HG02763 (cell line): ENCODE measurements at regions not wholly inside any gene's neighbourhood (a gene's known extent, or its start where the extent isn't known, plus 50 kb on each side); places are given as distances from the start of the nearest gene placed in this dataset.
"Not testable (repeated sequence)": the region's sequence is repeated elsewhere in the genome, so short reads cannot be mapped to it uniquely, and the experiment has no call there.

ENCODE experiments used
- ATAC-seq: cut with Tn5 transposase; IDR thresholded peaks from one replicate; pipeline ENCODE4 v1.9.1; 2021; ENCODE audit warnings: mild to moderate bottlenecking, moderate library complexity; ENCODE audit not compliant: unreplicated experiment

GRCh38 chr12:75710361-75711069 is 199.1 kb upstream of the KRR1 start:
- no peak for ATAC-seq

GRCh38 chr12:75709503-75709902 is 198.1 kb upstream of the KRR1 start:
- ATAC-seq, result no peak

- no peak for ATAC-seq
Observed at GRCh38 chr12:75708802-75709201, 197.4 kb upstream of the KRR1 start.

GRCh38 chr12:75707983-75708382 is 196.6 kb upstream of the KRR1 start:
- ATAC-seq, result no peak

- no peak for ATAC-seq
Observed at GRCh38 chr12:75706786-75707605, 195.6 kb upstream of the KRR1 start.

- ATAC-seq, result no peak
Observed at GRCh38 chr12:75705749-75706711, 194.6 kb upstream of the KRR1 start.

GRCh38 chr12:75704664-75705063 is 193.3 kb upstream of the KRR1 start:
- no peak for ATAC-seq

- no peak for ATAC-seq
Observed at GRCh38 chr12:75704208-75704607, 192.8 kb upstream of the KRR1 start.

GRCh38 chr12:75703131-75703530 is 191.7 kb upstream of the KRR1 start:
- ATAC-seq, result no peak

- no peak for ATAC-seq
Observed at GRCh38 chr12:75702477-75703093, 191.2 kb upstream of the KRR1 start.

- no peak for ATAC-seq
Observed at GRCh38 chr12:75701859-75702258, 190.4 kb upstream of the KRR1 start.

GRCh38 chr12:75699728-75700496 is 188.5 kb upstream of the KRR1 start:
- ATAC-seq, result no peak

- ATAC-seq, result no peak
Observed at GRCh38 chr12:75699251-75699650, 187.8 kb upstream of the KRR1 start.

GRCh38 chr12:75698052-75698451 is 186.6 kb upstream of the KRR1 start:
- ATAC-seq, result no peak

- no peak for ATAC-seq
Observed at GRCh38 chr12:75695926-75696325, 184.5 kb upstream of the KRR1 start.

- no peak for ATAC-seq
Observed at GRCh38 chr12:75694534-75695268, 183.3 kb upstream of the KRR1 start.

- no peak for ATAC-seq
Observed at GRCh38 chr12:75692876-75693275, 181.5 kb upstream of the KRR1 start.

- ATAC-seq, result no peak
Observed at GRCh38 chr12:75690296-75690955, 179.0 kb upstream of the KRR1 start.

- not testable (repeated sequence) for ATAC-seq
Observed at GRCh38 chr12:75686233-75686632, 174.8 kb upstream of the KRR1 start.
